H1 (cell line): ENCODE measurements at regions not wholly inside any gene's neighbourhood (a gene's known extent, or its start where the extent isn't known, plus 50 kb on each side); places are given as distances from the start of the nearest gene placed in this dataset.

ENCODE experiments used
- CTCF ChIA-PET: fragments of 300-600 bp; sonication (Branson Sonifier 250); formaldehyde crosslinking; loops from one replicate; lab custom pipeline; 2021; ENCODE audit not compliant: partially characterized antibody; lab: Charles Lee
- POLR2A ChIA-PET: fragments of 300-600 bp; sonication (Branson Sonifier 250); formaldehyde crosslinking; loops from one replicate; lab custom pipeline; 2021; ENCODE audit warnings: inconsistent platforms; ENCODE audit not compliant: partially characterized antibody; lab: Charles Lee
- DNase-seq, 2 experiments: peaks; one replicate each; pipeline versions ENCODE4 v3.0.0 to v3.0.0-alpha.2; 2010 to 2022; ENCODE audit warnings: low spot score in 2 of 2, low read depth in 1 of 2, mixed read lengths in 1 of 2
- FAIRE-seq: peaks from 2 replicates; lab custom pipeline; 2011; peaks lifted over from hg19 to GRCh38; lab: Jason Lieb, UNC
- H2AFZ ChIP-seq: 2 replicates; pipeline ENCODE4 v1.8.1; 2012; ENCODE audit warnings: low read length, inconsistent platforms
- H2AK5ac ChIP-seq: 2 replicates; pipeline ENCODE4 v1.6.1; 2013; ENCODE audit warnings: low read depth, low read length
- H2BK120ac ChIP-seq: replicated peaks from 2 replicates; pipeline ENCODE3; 2013; ENCODE audit warnings: low read depth, low read length, inconsistent platforms
- H2BK12ac ChIP-seq: 2 replicates; pipeline ENCODE4 v1.6.1; 2013; ENCODE audit warnings: low read depth, low read length
- H2BK15ac ChIP-seq: 2 replicates; pipeline ENCODE4 v1.6.1; 2013; ENCODE audit warnings: low read length
- H2BK20ac ChIP-seq: 2 replicates; pipeline ENCODE4 v1.6.1; 2013; ENCODE audit warnings: low read length
- H2BK5ac ChIP-seq: 2 replicates; pipeline ENCODE4 v1.6.1; 2013; ENCODE audit warnings: low read depth, low read length
- H3K14ac ChIP-seq: 2 replicates; pipeline ENCODE4 v1.6.1; 2013; ENCODE audit warnings: inconsistent platforms; ENCODE audit not compliant: insufficient read length
- H3K18ac ChIP-seq: 2 replicates; pipeline ENCODE4 v1.6.1; 2013; ENCODE audit warnings: low read length; ENCODE audit errors: extremely low read depth
- H3K23ac ChIP-seq: 2 replicates; pipeline ENCODE4 v1.6.1; 2013; ENCODE audit warnings: inconsistent platforms; ENCODE audit not compliant: insufficient read length
- H3K23me2 ChIP-seq: 2 replicates; pipeline ENCODE4 v1.6.1; 2013; ENCODE audit warnings: low read depth, low read length
- H3K27ac ChIP-seq: 2 replicates; pipeline ENCODE4 v1.6.1; 2011; ENCODE audit warnings: low read depth, low read length, inconsistent platforms
- H3K27me3 ChIP-seq, 4 experiments: replicated peaks in 1 of 4; 1 replicate in 1 of 4; 2 replicates in 3 of 4; pipeline versions ENCODE4 v1.6.1 to v1.8.1; 2011 to 2013; ENCODE audit warnings: low read length in 3 of 4, mild to moderate bottlenecking in 3 of 4, inconsistent platforms in 2 of 4, mixed read lengths in 2 of 4, moderate library complexity in 1 of 4; ENCODE audit not compliant: control insufficient read depth in 3 of 4, insufficient read depth in 3 of 4; ENCODE audit errors: extremely low read depth in 1 of 4
- H3K36me3 ChIP-seq, 4 experiments: 2 replicates each; pipeline versions ENCODE4 v1.6.1 to v1.8.1; 2011 to 2013; ENCODE audit warnings: mild to moderate bottlenecking in 4 of 4, low read length in 3 of 4, moderate library complexity in 2 of 4, control low read depth in 1 of 4, inconsistent platforms in 1 of 4; ENCODE audit not compliant: insufficient read depth in 4 of 4, control insufficient read depth in 2 of 4
- H3K4ac ChIP-seq: replicated peaks from 2 replicates; pipeline ENCODE3; 2013; ENCODE audit warnings: low read length, low read depth, mixed read lengths, inconsistent platforms; ENCODE audit not compliant: insufficient read length
- H3K4me1 ChIP-seq, 4 experiments: replicated peaks in 1 of 4; 1 replicate in 1 of 4; 2 replicates in 3 of 4; pipeline versions ENCODE4 v1.6.1 to v1.8.1; 2011 to 2013; ENCODE audit warnings: low read length in 3 of 4, inconsistent platforms in 2 of 4, mixed read lengths in 1 of 4; ENCODE audit not compliant: insufficient read depth in 4 of 4, control insufficient read depth in 3 of 4
- H3K4me2 ChIP-seq, 2 experiments: 2 replicates each; pipeline versions ENCODE4 v1.6.1 to v1.8.1; 2011 to 2013; ENCODE audit warnings: low read depth in 2 of 2, low read length in 2 of 2, control low read depth in 1 of 2, inconsistent platforms in 1 of 2, mild to moderate bottlenecking in 1 of 2; ENCODE audit not compliant: insufficient read depth in 1 of 2
- H3K4me3 ChIP-seq, 4 experiments: fragments of 200-600, 300-600 bp in 1 of 4; sonication (generic), shearing (Covaris generic), sonication (Bioruptor Twin) in 1 of 4; 2 replicates each; pipeline versions ENCODE4 v1.5.1 to v1.8.1; 2011 to 2016; ENCODE audit warnings: low read length in 4 of 4, low read depth in 3 of 4, control low read depth in 2 of 4, inconsistent platforms in 2 of 4, mild to moderate bottlenecking in 2 of 4, mixed read lengths in 1 of 4, moderate library complexity in 1 of 4; ENCODE audit not compliant: insufficient read depth in 2 of 4; ENCODE audit errors: extremely low read depth in 1 of 4
- H3K56ac ChIP-seq: replicated peaks from 2 replicates; pipeline ENCODE3; 2013; ENCODE audit warnings: low read depth, mild to moderate bottlenecking, mixed read lengths, low read length, inconsistent platforms; ENCODE audit not compliant: insufficient read length
- H3K79me1 ChIP-seq: 2 replicates; pipeline ENCODE4 v1.6.1; 2013; ENCODE audit warnings: low read depth, low read length, control low read depth
- H3K79me2 ChIP-seq, 2 experiments: 2 replicates each; pipeline versions ENCODE4 v1.6.1 to v1.8.1; 2012 to 2013; ENCODE audit warnings: low read length in 2 of 2, mild to moderate bottlenecking in 2 of 2, inconsistent platforms in 1 of 2; ENCODE audit not compliant: insufficient read depth in 2 of 2, control insufficient read depth in 1 of 2
- H3K9ac ChIP-seq, 4 experiments: replicated peaks in 1 of 4; 1 replicate in 1 of 4; 2 replicates in 3 of 4; pipeline versions ENCODE4 v1.6.1 to v1.8.1; 2011 to 2013; ENCODE audit warnings: low read depth in 3 of 4, low read length in 3 of 4, control low read depth in 2 of 4, mild to moderate bottlenecking in 2 of 4, moderate library complexity in 2 of 4, inconsistent platforms in 1 of 4; ENCODE audit errors: extremely low read depth in 1 of 4
- H3K9me3 ChIP-seq, 2 experiments: 2 replicates each; pipeline versions ENCODE4 v1.6.1 to v1.8.1; 2012 to 2013; ENCODE audit warnings: mild to moderate bottlenecking in 2 of 2, moderate library complexity in 2 of 2, control low read depth in 1 of 2, inconsistent platforms in 1 of 2, low read depth in 1 of 2, low read length in 1 of 2, mixed read lengths in 1 of 2; ENCODE audit not compliant: insufficient read depth in 2 of 2
- H4K20me1 ChIP-seq, 2 experiments: replicated peaks in 1 of 2; 2 replicates each; pipeline versions ENCODE3 to v1.8.1; 2011 to 2013; ENCODE audit warnings: inconsistent platforms in 2 of 2, low read length in 2 of 2, mild to moderate bottlenecking in 1 of 2; ENCODE audit not compliant: insufficient read depth in 2 of 2, control insufficient read depth in 1 of 2
- H4K5ac ChIP-seq: 2 replicates; pipeline ENCODE4 v1.6.1; 2013; ENCODE audit warnings: low read length, low read depth, mixed read lengths, inconsistent platforms; ENCODE audit not compliant: insufficient read length
- H4K8ac ChIP-seq: 2 replicates; pipeline ENCODE4 v1.8.0; 2013; ENCODE audit warnings: mild to moderate bottlenecking, moderate library complexity, low read length, inconsistent platforms; ENCODE audit not compliant: insufficient read depth; ENCODE audit errors: extremely low read depth
- H4K91ac ChIP-seq: replicated peaks from 2 replicates; pipeline ENCODE3; 2013; ENCODE audit warnings: low read length, mixed read lengths, inconsistent platforms; ENCODE audit not compliant: insufficient read length
- EZH2 ChIP-seq: fragments of 200-600 bp; sonication (generic); IDR thresholded peaks from 2 replicates; pipeline ENCODE4 v1.7.1; 2012; ENCODE audit warnings: low read depth, mild to moderate bottlenecking, moderate library complexity, low read length, inconsistent platforms; ENCODE audit not compliant: severe bottlenecking
- WGBS, 2 experiments: shearing (Covaris generic) in 1 of 2; methylation state at CpG; one replicate each; pipeline versions ENCODE4 v1.1.6 to v1.1.7; 2013 to 2015; ENCODE audit warnings: low lambda C conversion rate in 2 of 2, mixed read lengths in 2 of 2, inconsistent platforms in 1 of 2, low coverage in 1 of 2, missing lambda C conversion rate in 1 of 2; ENCODE audit not compliant: insufficient replicate concordance in 2 of 2, insufficient coverage in 1 of 2, insufficient read length in 1 of 2; ENCODE audit errors: extremely low coverage in 1 of 2, missing lambda C conversion rate in 1 of 2; 5-methylcytosine and 5-hydroxymethylcytosine counted together

- Histone ChIP-seq H3K27me3 (no peaks in the 10 kb centered on the region), H3K18ac (no peak overlapping the region), H3K79me2 (no peaks in the 10 kb centered on the region), H3K4me3 (no peak overlapping the region), H4K5ac (no peak overlapping the region), H3K9me3 (no peaks in the 10 kb centered on the region), H4K91ac (no peak overlapping the region), H3K4ac (no peak overlapping the region), H3K14ac (no peak overlapping the region), H2AFZ (no peak overlapping the region; the same call in 1 of the 2 replicates), H4K8ac (no peak overlapping the region), H3K27ac (no peak overlapping the region), H3K9ac (no peak overlapping the region), H3K4me1 (no peaks in the 10 kb centered on the region), H3K4me2 (no peak overlapping the region), H2BK20ac (no peak overlapping the region), H2AK5ac (no peak overlapping the region), H3K36me3 (no peaks in the 10 kb centered on the region), H3K23me2 (no peaks in the 10 kb centered on the region), H2BK120ac (no peak overlapping the region), H3K79me1 (no peaks in the 10 kb centered on the region), H2BK15ac (no peak overlapping the region), H3K56ac (no peak overlapping the region), H2BK5ac (no peak overlapping the region), H4K20me1 (no peaks in the 10 kb centered on the region), H2BK12ac (no peak overlapping the region), H3K23ac (no peak overlapping the region)
- no peak for TF ChIP-seq EZH2
- no peak for DNase-seq
- no peak for FAIRE-seq
- ChIA-PET POLR2A (no interaction called here), CTCF (interaction anchor here (0.7 to 1.6 kb wide), 3 partner anchors 12 to 329 kb away, joined by 3 to 4 read pairs (median 3); no protein-coding TSS in a partner anchor)
- WGBS, 2 experiments, result 92% methylated on average over 4 of the region's 4 CpGs; no CpG with 5 or more reads in 1 of the 2 experiments
Observed at GRCh38 chr9:13756943-13757342, 477.5 kb upstream of the MPDZ start.
